HG02571 (cell line): ENCODE measurements at regions not wholly inside any gene's neighbourhood (a gene's known extent, or its start where the extent isn't known, plus 50 kb on each side); places are given as distances from the start of the nearest gene placed in this dataset.

ENCODE experiments used
- ATAC-seq: cut with Tn5 transposase; IDR thresholded peaks from one replicate; pipeline ENCODE4 v1.9.1; 2021; ENCODE audit warnings: mild to moderate bottlenecking, moderate library complexity; ENCODE audit not compliant: unreplicated experiment

GRCh38 chr2:15763822-15764682 lies 172.4 kb downstream of the DDX1 start:
- no peak for ATAC-seq

- ATAC-seq: no peak
Measured at GRCh38 chr2:15764683-15765011, 173.0 kb downstream of the DDX1 start.

DNA sequence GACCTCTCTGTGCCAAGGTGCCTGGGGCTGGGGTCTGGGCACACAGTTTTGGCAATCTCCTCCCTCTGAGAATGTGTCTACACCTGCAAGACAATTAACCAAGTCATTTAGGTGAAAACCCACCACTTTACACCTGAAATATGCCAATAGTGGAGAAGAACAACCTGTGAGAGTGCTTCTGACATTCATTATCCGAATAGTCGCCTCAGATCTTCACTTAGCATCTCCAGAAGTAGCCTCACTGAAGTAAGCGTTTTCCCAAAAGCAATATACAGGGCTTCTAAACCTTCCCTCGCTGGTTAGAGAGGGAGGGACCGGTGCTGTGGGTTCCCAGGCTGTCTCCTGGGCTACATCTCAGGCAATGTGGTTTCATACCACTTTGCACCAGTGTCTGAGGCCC lies 173.5 kb downstream of the DDX1 start:
- ATAC-seq: no peak

DNA sequence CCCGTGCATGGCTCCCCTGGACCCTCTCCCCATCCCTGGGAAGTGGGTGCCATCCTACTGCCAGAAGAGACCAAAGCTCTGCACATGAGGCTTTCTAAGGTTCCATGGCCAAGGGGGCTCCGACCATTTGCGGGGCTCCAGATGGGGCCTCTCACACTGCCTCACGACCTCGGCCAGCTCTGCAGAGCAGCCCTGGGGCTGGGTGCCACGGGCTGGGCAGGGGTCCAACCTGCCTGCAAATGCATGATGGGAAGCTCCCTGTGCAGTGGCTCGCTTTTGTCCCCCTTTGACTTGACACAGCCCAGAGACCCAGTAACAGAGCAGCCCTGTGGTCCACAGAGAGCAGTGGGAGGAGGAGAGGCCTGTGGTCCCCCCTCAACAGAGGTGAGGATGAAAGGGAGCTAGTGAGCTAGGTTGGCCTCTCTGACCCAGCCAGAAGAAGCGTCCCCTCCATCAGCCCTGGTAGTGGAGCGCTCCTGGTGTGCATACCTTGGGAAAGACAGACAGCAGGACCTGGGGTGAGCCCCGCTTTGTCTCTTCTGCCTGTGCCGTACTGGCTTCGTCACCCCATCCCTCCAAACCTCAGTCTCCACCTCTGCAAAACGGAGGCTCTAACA lies 174.1 kb downstream of the DDX1 start:
- no peak for ATAC-seq

DNA sequence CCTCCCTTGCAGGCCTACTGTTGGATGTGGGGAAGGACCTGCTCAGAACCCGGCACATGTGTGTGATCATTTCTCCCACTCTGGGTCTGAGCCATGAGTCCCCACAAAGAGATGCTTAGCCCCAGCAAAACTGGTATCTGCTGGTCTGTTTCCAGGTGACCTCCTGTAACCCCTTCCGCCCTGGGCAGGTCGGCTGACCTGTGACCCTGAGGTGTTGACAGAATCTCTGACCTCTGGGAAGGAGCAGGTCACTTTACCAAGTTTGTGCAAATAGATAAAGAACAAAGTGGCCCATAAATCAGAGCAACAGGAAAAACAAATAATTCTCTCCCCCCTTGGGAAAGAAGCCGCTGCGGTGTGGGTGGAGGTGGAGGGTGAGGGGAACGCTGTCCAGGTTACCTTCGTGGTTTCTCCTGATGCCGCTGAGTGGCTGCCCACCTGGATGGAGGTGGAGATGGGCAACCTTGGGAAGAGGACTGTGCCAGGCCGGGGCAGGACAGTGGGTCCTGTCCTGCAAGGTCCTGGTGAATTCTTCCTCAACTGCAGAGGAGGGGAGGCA lies 174.0 kb upstream of the MYCN start:
- ATAC-seq: no peak

DNA sequence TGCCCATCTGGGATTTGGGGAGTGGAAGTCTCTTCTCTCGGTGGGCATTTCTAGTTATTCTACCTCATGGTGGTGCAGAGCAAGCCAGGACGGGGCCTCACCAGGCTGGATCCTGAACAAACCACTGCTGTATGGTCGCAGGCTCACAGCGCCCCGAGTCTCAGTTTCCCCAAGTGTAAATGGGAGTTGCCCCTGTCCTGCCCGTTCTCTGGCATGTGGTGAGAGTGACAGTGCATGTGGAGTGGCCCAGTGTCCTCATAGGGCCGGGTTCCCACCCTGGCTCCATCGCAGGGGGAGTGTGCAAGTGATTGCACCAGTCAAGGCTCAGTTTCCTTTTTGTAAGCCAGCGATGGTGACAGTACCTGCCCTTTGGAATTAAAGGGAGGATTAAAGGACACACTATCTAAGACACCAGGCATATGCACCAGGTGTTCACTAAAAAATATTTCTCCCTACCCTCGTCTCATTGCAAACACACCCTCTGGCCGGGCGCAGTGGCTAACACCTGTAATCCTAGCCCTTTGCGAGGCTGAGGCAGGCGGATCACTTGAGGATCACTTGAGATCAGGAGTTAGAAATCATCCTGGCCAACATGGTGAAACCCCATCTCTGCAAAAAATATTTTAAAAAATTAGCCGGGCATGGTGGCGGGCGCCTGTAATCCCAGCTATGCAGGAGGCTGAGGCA lies 173.3 kb upstream of the MYCN start:
- ATAC-seq: no peak

DNA sequence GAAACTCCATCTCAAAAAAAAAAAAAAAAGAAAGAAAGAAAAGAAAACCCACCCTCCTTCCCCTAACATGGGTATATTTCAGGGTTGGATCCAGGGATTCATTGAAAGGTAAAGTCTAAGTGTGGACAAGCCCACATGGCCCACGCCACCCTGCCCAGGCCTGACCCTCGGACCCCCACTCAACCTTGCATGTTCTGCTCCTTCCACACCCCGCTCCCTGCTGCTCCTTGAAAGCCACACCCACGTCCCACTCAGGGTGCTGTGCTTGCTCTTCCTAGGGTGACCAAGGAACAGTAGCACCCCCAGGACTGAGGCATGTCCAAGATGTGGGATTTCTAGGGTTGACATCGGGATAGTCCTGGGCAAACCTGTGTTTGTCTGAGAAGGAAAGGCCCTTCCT lies 172.7 kb upstream of the MYCN start:
- ATAC-seq: no peak

DNA sequence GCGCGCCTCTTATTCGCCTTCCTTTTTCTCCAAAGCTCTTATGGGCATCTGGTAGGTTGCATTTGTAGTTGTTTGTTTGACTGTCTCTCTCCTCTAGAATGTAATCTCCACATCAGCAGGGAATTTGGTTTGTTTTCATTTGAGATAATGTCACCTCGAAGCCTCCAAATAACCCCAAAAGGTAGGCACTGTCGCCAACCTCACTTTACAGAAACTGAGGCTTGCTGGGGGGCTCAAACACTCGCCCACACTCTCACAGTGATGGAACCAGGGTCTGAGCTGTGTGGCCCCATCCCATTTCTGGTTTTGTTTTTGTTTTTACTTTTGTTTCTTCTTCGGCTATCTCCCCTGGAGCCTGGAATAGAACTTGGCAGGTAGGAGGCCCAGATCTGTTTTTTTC lies 172.2 kb upstream of the MYCN start:
- ATAC-seq: no peak

DNA sequence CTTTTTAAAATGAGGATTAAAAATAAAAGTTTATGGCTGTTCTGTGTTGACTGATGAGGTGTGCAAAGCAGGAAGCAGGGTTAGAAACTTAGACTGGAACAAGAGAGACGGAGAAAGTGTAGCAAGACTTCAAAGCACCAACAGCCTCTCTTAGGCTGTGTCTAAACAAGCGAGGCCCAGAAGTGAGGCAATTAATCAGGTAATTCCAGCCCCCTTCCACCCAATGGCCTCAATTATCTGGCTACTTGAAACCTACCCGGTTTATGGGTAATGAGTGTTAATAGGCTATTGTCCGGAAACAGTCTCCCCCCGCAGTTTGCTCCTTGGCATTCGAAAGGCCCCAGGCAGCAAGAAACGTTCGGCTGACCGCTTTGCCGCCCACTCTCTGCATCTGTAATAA lies 171.7 kb upstream of the MYCN start:
- no peak for ATAC-seq

GRCh38 chr2:15769235-15769634 lies 171.1 kb upstream of the MYCN start:
- ATAC-seq: no peak

DNA sequence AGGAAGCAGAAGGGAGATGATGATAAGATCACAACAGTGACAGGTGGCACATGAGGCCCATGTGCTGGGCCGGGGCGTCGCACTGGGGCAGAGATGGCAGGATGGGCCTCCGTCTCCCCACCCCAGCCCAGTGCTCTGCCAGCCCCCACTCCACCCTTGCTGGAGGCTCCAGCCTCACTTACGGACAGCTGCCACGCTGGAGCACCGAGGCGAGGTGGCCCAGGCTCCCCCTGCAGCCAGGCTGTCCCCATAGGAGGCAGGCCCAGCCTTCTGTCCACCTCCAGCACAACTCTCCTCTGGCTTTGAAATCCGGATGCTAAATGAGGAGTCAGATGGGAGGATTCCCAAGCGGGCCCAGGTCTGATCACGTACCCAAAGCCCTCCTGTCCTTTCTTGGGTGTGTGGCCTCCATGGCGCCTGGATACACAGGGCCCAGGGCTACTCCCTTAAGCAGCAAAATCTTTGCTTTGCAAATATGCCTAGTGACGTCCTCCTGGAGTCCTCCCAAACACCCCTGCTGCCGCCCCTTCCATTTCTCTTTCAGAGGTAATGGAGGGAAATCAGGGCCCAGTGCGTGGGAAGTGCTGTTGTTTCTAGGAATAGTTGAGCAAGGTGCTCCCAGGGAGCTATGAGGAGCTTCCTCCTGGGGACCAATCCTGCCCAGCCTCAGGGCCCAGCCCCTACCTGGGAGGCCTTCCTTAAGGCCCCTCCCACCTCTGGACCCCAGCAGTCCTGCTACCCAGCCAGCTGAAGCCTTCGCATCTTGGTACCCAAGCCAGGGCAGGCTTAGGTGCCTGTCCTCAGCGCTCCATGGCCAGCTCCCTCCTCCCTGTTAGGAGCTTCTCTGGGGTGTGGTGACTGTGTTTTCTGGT lies 170.4 kb upstream of the MYCN start:
- ATAC-seq: no peak

- ATAC-seq: no peak
Measured at GRCh38 chr2:15770606-15771005, 169.7 kb upstream of the MYCN start.

GRCh38 chr2:15771124-15771523 lies 169.2 kb upstream of the MYCN start:
- ATAC-seq: no peak

- no peak for ATAC-seq
Measured at GRCh38 chr2:15772086-15772595, 168.2 kb upstream of the MYCN start.

GRCh38 chr2:15772681-15773080 lies 167.7 kb upstream of the MYCN start:
- ATAC-seq: no peak

GRCh38 chr2:15773204-15773603 lies 167.1 kb upstream of the MYCN start:
- no peak for ATAC-seq

DNA sequence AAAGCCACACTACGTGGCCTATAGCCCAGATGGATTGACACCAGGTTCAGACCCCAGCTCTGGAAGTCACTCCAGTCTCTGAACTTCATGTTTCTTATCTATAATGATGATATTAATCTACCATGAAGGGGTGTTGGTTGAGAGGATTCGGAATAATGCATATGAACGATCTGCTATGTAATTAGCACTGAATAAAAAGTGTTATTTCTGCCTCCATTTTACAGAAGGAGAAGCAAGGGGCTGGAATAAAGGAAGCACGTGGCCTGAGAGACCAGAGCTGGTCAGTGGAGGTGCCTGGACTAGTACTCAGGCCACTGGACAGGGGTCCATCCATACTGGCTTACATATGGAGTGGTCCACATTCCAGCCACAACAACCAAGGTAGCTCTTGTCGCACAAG lies 166.5 kb upstream of the MYCN start:
- no peak for ATAC-seq

DNA sequence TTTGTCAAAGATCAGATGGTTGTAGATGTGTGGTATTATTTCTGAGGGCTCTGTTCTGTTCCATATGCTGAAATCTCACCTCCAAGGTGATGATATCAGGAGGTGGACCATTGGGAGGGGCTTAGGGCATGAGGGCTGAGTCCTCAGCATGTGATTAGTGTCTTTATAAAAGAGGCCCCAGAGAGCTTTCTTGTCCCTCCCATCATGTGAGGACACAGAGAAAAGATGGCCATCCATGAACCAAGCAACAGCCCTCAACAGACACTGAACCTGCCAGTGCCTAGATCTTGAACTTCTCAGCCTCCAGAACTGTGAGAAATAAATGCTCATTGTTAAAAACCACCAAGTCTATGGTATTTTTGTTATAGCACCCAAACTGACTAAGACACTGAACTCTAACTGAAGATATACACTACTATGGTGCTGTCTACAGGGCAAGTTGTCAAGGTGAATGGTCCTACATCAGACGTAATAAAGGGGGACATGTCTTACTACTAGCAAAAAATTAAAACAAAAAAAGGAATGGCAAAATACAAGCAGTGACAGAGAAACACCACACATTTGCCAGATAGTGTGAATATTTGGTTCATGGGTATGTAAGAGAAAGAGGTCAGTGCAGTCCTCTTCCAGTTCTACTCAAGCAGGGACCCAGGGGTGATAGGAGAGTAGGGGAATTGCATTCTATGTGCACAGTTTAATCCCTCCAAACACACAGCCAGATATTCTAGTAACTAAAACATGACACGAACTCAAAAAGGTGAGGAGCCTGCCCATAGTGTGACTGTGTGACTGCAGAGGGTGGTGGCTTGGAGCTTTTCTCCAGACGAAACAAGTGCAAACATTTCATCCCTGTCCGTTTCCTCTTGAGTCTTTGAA lies 164.4 kb upstream of the MYCN start:
- ATAC-seq: no peak

GRCh38 chr2:15776629-15776919 lies 163.8 kb upstream of the MYCN start:
- no peak for ATAC-seq
